HG03439 (cell line): ENCODE measurements at regions not wholly inside any gene's neighbourhood (a gene's known extent, or its start where the extent isn't known, plus 50 kb on each side); places are given as distances from the start of the nearest gene placed in this dataset.

Source experiments
- ATAC-seq: cut with Tn5 transposase; IDR thresholded peaks from one replicate; pipeline ENCODE4 v1.9.1; 2021; ENCODE audit warnings: mild to moderate bottlenecking, moderate library complexity; ENCODE audit not compliant: unreplicated experiment

GRCh38 chr17:65477600-65477999 is 83.8 kb downstream of the AXIN2 start:
- no peak for ATAC-seq

- ATAC-seq: no peak
Observed at GRCh38 chr17:65474660-65475059, 86.8 kb downstream of the AXIN2 start.

- no peak for ATAC-seq
Observed at GRCh38 chr17:65473985-65474384, 87.5 kb downstream of the AXIN2 start.

GRCh38 chr17:65473363-65473762 is 88.1 kb downstream of the AXIN2 start:
- no peak for ATAC-seq

- no peak for ATAC-seq
Observed at GRCh38 chr17:65472666-65473309, 88.7 kb downstream of the AXIN2 start.

GRCh38 chr17:65470783-65471182 is 90.7 kb downstream of the AXIN2 start:
- no peak for ATAC-seq

- no peak for ATAC-seq
Observed at GRCh38 chr17:65468321-65468720, 93.1 kb downstream of the AXIN2 start.

- ATAC-seq: no peak
Observed at GRCh38 chr17:65467156-65467555, 94.3 kb downstream of the AXIN2 start.

- ATAC-seq: no peak
Observed at GRCh38 chr17:65466547-65466946, 94.9 kb downstream of the AXIN2 start.

GRCh38 chr17:65463242-65463641 is 98.2 kb downstream of the AXIN2 start:
- no peak for ATAC-seq

GRCh38 chr17:65459677-65460347 is 101.6 kb downstream of the AXIN2 start:
- ATAC-seq: no peak

- no peak for ATAC-seq
Observed at GRCh38 chr17:65457635-65458257, 103.7 kb downstream of the AXIN2 start.

GRCh38 chr17:65457183-65457582 is 104.3 kb downstream of the AXIN2 start:
- ATAC-seq: no peak

- no peak for ATAC-seq
Observed at GRCh38 chr17:65456368-65457151, 104.9 kb downstream of the AXIN2 start.

- ATAC-seq: no peak
Observed at GRCh38 chr17:65455972-65456343, 105.5 kb downstream of the AXIN2 start.

GRCh38 chr17:65455154-65455971 is 106.1 kb downstream of the AXIN2 start:
- no peak for ATAC-seq

- ATAC-seq: no peak
Observed at GRCh38 chr17:65453204-65453931, 108.1 kb downstream of the AXIN2 start.

- ATAC-seq: no peak
Observed at GRCh38 chr17:65449495-65449894, 112.0 kb downstream of the AXIN2 start.

- no peak for ATAC-seq
Observed at GRCh38 chr17:65447823-65448222, 113.6 kb downstream of the AXIN2 start.
